ENCODE measurements at regions not wholly inside any gene's neighbourhood (a gene's known extent, or its start where the extent isn't known, plus 50 kb on each side); places are given as distances from the start of the nearest gene placed in this dataset.
"Not testable (repeated sequence)": the region's sequence is repeated elsewhere in the genome, so short reads cannot be mapped to it uniquely, and the experiment has no call there.

GRCh38 chr22:16730894-16731293 is 94.3 kb downstream of the XKR3 start:
- H3K36me3 ChIP-seq; H3K4me1 ChIP-seq; H3K9me3 ChIP-seq; intact Hi-C loops (cut with DNase I); ATAC-seq; DNase-seq; H3K27ac ChIP-seq; H3K4me3 ChIP-seq; H3K27me3 ChIP-seq: not testable (repeated sequence)

- H3K27me3 ChIP-seq; H3K4me3 ChIP-seq; H3K4me1 ChIP-seq; ATAC-seq; H3K9me3 ChIP-seq; H3K36me3 ChIP-seq; intact Hi-C loops (cut with DNase I); DNase-seq; H3K27ac ChIP-seq: not testable (repeated sequence)
Measured at GRCh38 chr22:16727491-16727890, 97.7 kb downstream of the XKR3 start.

- H3K4me3 ChIP-seq; DNase-seq; H3K27me3 ChIP-seq; H3K9me3 ChIP-seq; H3K27ac ChIP-seq; H3K36me3 ChIP-seq; H3K4me1 ChIP-seq; ATAC-seq; intact Hi-C loops (cut with DNase I): not testable (repeated sequence)
Measured at GRCh38 chr22:16723241-16723640, 102.0 kb downstream of the XKR3 start.

- H3K36me3 ChIP-seq; ATAC-seq; H3K4me3 ChIP-seq; H3K4me1 ChIP-seq; DNase-seq; intact Hi-C loops (cut with DNase I); H3K9me3 ChIP-seq: not testable (repeated sequence)
- Histone ChIP-seq H3K27me3 (peaks cover 7 to 12% of the 10 kb centered on the region in 2 donors), H3K27ac (peak overlapping the region in 1 of 2 donors; percentile 75)
Measured at GRCh38 chr22:16722564-16722963, 102.6 kb downstream of the XKR3 start.

GRCh38 chr22:16721961-16722360 is 103.2 kb downstream of the XKR3 start:
- Histone ChIP-seq H3K27me3 (peaks cover 10 to 16% of the 10 kb centered on the region in 2 donors), H3K27ac (peak overlapping the region in 1 of 2 donors; percentile 75), H3K9me3 (no peaks in the 10 kb centered on the region), H3K36me3 (no peaks in the 10 kb centered on the region), H3K4me1 (no peaks in the 10 kb centered on the region), H3K4me3 (no peak overlapping the region)
- intact Hi-C loops (cut with DNase I) = no loop called here
- DNase-seq (no peak), ATAC-seq (peak; percentile 50)
- no peak for TF ChIP-seq CTCF (IDR thresholded peaks at IDR 0.05)

- Histone ChIP-seq H3K9me3 (no peaks in the 10 kb centered on the region), H3K4me3 (no peak overlapping the region), H3K36me3 (no peaks in the 10 kb centered on the region), H3K27ac (no peak overlapping the region), H3K27me3 (peaks cover 10 to 23% of the 10 kb centered on the region in 2 donors), H3K4me1 (no peaks in the 10 kb centered on the region)
- DNase-seq = peak in 1 of 4 donors; percentile 54
- no peak for ATAC-seq
- TF ChIP-seq CTCF (IDR thresholded peaks at IDR 0.05) = no peak
- intact Hi-C loops (cut with DNase I) = no loop called here
Measured at GRCh38 chr22:16717699-16718558, 107.3 kb downstream of the XKR3 start.

- H3K36me3 ChIP-seq; intact Hi-C loops (cut with DNase I); DNase-seq; H3K9me3 ChIP-seq; H3K27ac ChIP-seq; H3K4me1 ChIP-seq; ATAC-seq; H3K4me3 ChIP-seq: not testable (repeated sequence)
- H3K27me3 ChIP-seq = peaks cover 10 to 23% of the 10 kb centered on the region in 2 donors
Measured at GRCh38 chr22:16714568-16714967, 110.6 kb downstream of the XKR3 start.

- H3K36me3 ChIP-seq; intact Hi-C loops (cut with DNase I); H3K9me3 ChIP-seq; H3K4me1 ChIP-seq; DNase-seq; ATAC-seq; H3K27me3 ChIP-seq; H3K4me3 ChIP-seq; H3K27ac ChIP-seq: not testable (repeated sequence)
Measured at GRCh38 chr22:16702318-16702870, 109.8 kb upstream of the CCT8L2 start.

GRCh38 chr22:16700390-16700789 is 107.8 kb upstream of the CCT8L2 start:
- H3K4me1 ChIP-seq; DNase-seq; H3K27me3 ChIP-seq; H3K36me3 ChIP-seq; H3K27ac ChIP-seq; H3K4me3 ChIP-seq; H3K9me3 ChIP-seq; intact Hi-C loops (cut with DNase I); ATAC-seq: not testable (repeated sequence)

Measured in left lung (tissue), 4 donors.